Endothelial cell of hepatic sinusoid (primary cell): ENCODE measurements at regions not wholly inside any gene's neighbourhood (a gene's known extent, or its start where the extent isn't known, plus 50 kb on each side); places are given as distances from the start of the nearest gene placed in this dataset.

ENCODE experiments used
- in situ Hi-C: cut with HindIII; loops from 2 replicates; pipeline ENCODE4 v1.10.0; 2017; ENCODE audit warnings: low sequenced_read_pairs

GRCh38 chr20:39421571-39422105 lies 459.5 kb downstream of the DHX35 start:
- in situ Hi-C loops = no loop called here

- in situ Hi-C loops = no loop called here
Observed at GRCh38 chr20:39412091-39412490, 449.9 kb downstream of the DHX35 start.

GRCh38 chr20:39399463-39399862 lies 437.3 kb downstream of the DHX35 start:
- in situ Hi-C loops = no loop called here

DNA sequence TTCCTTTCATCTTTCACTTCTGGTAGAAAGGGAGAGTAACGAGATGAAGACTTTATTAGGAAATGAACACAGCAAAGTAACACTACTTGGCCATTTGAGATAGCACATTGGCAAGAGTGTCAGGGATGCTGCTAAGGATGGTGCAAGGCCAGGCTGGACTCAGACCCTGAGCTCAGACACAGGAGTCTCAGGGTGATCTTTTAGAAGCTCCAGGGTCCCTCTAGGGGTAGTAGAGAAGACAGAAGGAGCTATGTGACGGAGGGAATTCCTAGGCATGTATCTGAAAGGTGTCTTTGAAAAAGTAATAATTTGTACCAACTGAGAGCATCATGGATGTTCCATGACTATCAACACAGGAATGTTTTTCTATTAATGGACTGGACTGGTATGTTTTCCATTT lies 436.5 kb downstream of the DHX35 start:
- in situ Hi-C loops = no loop called here

DNA sequence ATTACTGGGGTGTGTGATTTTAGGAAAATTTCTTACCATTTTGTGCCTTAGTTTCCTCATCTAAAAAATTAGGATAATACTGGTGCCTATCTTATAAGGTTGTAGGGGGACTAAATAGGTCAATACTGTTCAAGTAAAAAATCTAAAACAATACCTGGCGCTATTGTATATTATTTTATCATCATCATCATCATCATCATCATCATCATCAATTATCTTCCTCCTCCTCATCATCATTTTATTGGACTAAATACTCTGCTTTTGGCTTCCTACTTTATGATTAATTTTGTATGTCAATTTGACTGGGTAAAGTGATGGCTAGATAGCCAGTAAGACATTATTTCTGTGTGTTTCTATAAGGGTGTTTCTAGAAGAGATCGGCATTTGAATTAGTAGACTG lies 435.5 kb downstream of the DHX35 start:
- in situ Hi-C loops = no loop called here

DNA sequence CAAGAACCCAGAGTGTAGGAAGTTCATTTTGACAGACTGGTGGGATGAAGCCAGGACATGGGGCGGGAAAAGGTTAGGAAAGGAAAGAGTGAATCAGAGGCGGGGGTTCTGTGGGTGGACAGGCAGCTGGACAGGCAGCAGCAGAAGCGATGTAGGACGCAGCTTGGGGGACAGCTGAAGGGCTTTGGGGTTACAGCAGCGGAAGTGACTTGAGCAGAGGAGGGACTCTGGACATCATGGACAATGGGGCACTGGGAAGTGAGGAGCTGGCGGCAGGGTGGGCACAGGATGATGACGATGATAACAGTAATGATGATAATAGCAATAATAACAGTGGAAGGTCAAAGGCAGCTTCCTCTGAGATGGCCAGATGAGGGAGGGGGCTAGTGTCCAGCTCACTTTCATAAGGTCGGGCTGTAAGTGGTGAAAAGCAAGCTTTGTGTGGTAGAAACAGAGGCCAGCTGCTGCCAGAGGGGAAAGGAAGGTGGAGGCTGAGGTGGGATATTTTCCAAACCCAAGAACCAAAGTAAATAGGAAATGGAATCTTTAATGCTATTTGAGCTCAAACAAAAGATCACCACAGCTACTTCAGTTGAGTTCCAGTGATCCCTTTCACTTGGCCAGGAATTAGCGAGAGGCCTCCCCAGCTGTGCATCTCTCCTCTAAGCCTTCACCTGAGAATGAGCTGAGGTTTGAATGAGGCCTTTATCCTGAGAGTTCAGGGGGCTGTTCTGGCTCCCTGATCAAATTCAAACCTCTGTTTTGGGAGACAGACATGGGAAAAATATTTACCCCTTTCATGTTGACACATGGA lies 433.5 kb downstream of the DHX35 start:
- in situ Hi-C loops = no loop called here

GRCh38 chr20:39394461-39394860 lies 432.3 kb downstream of the DHX35 start:
- in situ Hi-C loops = no loop called here

- in situ Hi-C loops = no loop called here
Observed at GRCh38 chr20:39390186-39390585, 428.0 kb downstream of the DHX35 start.

- in situ Hi-C loops = no loop called here
Observed at GRCh38 chr20:39381595-39381994, 419.5 kb downstream of the DHX35 start.

- in situ Hi-C loops = no loop called here
Observed at GRCh38 chr20:39378776-39379175, 416.6 kb downstream of the DHX35 start.

DNA sequence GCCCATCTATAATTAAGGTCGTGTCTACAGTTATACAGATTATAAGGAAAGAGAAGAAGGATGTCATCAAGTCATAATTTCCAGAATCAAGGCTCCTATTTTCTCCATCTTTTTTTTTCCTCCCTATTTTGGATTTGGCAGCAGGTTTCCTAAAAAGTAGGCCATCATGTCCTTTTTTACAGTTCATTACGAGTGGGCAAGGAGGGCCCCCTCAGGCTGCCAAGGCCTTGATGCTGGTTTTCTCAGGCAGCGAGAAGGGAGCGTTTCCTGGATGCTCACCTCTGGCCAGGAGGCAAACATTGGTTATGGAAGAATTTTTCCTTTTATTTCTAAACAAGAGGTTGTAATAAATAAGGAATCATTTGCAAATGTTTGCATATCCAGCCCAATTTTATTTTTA lies 414.6 kb downstream of the DHX35 start:
- in situ Hi-C loops = no loop called here

DNA sequence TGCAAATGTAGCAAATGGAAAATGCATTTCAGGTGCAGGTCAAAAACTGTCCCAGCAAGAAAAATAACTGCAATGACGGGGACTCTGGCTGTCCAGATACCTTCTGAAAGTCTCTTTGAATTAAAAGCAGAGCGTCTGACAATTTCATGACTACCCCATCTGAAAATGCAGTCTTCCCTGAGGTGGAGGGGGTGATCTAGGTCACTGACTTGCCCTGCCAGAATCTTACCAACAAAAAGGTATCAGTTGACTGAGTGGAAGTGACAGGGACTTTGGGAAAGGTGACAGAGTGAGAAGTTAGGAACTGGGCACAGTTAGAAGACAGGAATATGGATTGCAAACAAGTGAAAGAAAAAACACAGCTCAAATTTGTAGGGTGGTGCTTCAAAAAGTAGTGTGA lies 402.2 kb downstream of the DHX35 start:
- in situ Hi-C loops = no loop called here

DNA sequence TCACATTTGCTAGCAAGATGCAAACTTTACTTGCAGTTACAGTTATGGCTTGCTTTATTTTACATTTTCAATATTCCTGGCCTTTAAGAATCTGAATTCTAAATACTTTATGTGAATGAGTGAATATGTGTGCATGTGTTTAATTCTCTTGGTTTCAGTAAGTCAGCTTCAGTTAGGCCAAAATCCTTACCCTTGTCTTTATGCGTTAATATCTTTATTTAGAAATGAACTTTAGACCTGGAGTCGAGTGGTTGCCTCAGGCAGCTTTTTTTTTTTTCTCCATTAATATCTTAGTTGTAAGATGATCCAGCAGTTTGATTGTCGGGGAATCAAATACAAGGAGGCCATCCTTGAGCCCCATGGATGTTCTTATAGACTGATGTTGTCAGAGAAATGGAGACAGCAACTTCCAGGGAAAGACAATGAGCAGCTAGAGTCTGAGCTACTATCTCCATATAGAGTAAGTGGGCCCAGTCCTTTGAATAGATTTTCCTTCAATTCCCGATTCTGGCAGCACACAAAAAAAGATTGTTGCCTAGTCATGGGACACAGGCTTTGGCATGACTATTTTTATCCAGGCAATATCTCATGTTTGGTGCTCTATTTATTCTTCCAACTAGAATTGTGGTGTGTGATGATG lies 398.0 kb downstream of the DHX35 start:
- in situ Hi-C loops = no loop called here

DNA sequence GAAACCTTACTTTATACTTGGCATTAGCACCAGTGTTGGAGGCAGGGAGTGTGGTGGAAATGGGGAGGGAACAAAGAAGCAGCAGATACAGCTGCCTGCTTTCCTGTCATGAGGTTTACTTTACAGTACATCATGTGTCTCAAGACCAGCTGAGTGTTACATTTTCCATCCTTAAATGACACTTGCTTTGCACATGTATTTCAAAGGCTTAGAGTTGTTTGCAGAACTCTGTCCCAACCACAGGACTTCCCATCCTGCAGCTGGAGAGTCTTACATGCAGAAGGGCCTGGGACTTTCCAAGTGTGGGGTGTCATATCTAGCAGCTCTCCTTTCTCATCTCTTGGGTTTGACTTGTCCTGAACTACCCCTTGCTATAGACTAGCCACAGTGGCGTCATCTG lies 395.9 kb downstream of the DHX35 start:
- in situ Hi-C loops = no loop called here

DNA sequence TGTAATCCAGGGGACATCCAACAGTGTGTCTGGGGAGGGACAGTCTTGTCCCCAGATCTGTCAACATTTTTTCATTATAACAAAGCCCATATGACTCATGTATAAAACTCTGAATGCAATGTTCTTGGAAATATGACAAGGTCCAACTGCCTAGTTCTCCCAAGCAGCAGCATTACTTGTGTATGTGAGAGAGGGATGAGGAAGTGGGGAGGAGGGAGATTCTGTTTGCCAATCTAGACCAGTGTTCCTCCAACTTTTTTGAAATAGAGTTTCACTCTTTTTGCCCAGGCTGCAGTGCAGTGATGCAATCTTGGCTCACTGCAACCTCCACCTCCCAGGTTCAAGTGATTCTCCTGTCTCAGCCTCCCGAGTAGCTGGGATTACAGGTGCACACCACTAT lies 394.8 kb downstream of the DHX35 start:
- in situ Hi-C loops = no loop called here

DNA sequence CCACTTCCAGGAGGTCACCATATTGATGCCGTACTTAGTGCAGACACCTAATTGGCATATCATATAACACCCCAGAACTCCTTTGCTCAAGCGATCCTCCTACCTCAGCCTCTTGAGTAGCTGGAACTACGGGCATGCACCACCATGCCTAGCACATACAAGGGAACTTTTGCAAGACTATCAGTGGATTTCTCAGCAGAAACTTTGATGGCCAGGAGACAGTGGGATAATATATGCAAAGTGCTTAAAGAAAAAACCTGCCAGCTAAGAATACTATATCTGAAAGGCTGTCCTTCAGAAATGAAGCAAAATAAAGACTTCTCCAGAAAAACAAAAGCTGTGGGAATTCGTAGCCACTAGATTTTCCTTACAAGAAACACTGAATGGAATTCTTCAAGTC lies 387.1 kb downstream of the DHX35 start:
- in situ Hi-C loops = no loop called here

DNA sequence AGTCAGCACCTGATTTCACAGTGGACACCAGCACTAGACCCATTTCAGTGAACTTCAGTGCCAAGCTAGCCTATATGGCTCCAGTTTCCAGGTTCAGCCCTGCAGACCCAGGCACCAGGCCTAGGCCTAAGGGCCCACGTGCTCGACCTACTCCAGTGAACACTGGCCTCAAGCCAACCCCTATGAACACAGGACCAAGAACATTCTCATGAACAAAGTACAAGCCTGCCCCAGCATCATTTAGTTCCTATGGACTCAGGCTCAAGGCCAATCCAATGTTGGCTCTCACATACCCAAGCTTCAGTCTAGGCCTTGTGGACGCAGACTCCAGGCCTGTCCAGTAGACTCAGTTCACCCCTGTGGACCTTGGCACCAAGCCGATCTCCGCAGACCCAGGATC lies 385.5 kb downstream of the DHX35 start:
- in situ Hi-C loops = no loop called here

DNA sequence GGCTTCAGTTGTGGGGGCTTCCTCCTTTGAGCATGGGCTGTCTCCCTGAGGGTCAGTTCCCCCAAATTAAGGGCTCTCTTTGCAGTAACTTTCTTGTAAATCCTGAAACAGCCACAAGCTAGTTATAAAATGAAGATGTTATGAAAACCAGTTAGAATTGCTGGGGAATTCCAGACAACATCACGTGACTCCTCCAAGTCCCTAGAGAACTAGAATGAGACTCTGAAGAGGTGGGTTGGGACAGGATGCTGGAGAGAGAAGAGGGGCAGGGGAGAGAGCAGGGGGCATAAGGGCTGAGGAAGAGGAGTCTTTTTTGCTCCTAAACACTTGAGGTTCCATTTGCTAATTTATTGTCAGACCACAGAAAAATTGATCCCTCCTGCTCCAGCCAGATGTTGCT lies 380.3 kb downstream of the DHX35 start:
- in situ Hi-C loops = no loop called here

- in situ Hi-C loops = no loop called here
Observed at GRCh38 chr20:39338469-39339376, 376.6 kb downstream of the DHX35 start.

GRCh38 chr20:39333211-39333610 lies 371.1 kb downstream of the DHX35 start:
- in situ Hi-C loops = no loop called here

DNA sequence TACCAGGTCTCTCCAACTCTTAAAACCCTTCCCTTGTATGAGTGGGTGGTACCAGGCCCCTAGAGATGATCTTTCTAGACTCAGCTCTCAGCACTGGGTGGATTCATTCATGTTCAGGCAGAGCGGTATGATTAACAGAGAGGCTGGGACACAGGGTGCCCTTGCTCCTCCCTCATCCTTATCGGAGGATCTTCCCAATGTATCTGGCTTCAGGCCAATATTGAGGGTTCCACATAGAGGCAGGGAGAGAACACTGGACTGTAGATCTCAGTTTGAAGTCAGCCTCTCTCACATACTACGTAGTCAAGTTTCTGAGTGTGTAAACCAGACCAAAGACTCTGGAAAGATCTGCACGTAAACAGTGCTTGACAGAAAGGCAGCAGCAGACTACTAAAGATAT lies 366.2 kb downstream of the DHX35 start:
- in situ Hi-C loops = no loop called here
